Smooth muscle cell (in vitro differentiated cells): ENCODE measurements at regions not wholly inside any gene's neighbourhood (a gene's known extent, or its start where the extent isn't known, plus 50 kb on each side); places are given as distances from the start of the nearest gene placed in this dataset.

ENCODE experiments used
- DNase-seq: peaks from one replicate; lab custom pipeline; 2025; ENCODE audit not compliant: unreplicated experiment; lab: John Stamatoyannopoulos, UW
- H2AFZ ChIP-seq: fragments of 200-600 bp; sonication (generic); 2 replicates; pipeline ENCODE4 v1.6.0; 2016; ENCODE audit warnings: antibody characterized with exemption, low read depth, mild to moderate bottlenecking
- H3F3A ChIP-seq: fragments of 200-600 bp; sonication (generic); 2 replicates; pipeline ENCODE4 v1.6.0; 2017; ENCODE audit warnings: antibody characterized with exemption, low read depth
- H3K27ac ChIP-seq: fragments of 200-600 bp; sonication (generic); 2 replicates; pipeline ENCODE4 v1.5.1; 2016; ENCODE audit warnings: low read depth, mild to moderate bottlenecking
- H3K27me3 ChIP-seq: fragments of 200-600 bp; sonication (generic); 2 replicates; pipeline ENCODE4 v1.6.1; 2016; ENCODE audit warnings: low read depth, mild to moderate bottlenecking
- H3K36me3 ChIP-seq: fragments of 200-600 bp; sonication (generic); 2 replicates; pipeline ENCODE4 v1.5.1; 2016; ENCODE audit warnings: low read depth
- H3K4me1 ChIP-seq: fragments of 200-600 bp; sonication (generic); 2 replicates; pipeline ENCODE4 v1.5.1; 2016; ENCODE audit warnings: low read depth
- H3K4me2 ChIP-seq: fragments of 200-600 bp; sonication (generic); 2 replicates; pipeline ENCODE4 v1.6.0; 2016; ENCODE audit warnings: mild to moderate bottlenecking
- H3K4me3 ChIP-seq: fragments of 200-600 bp; sonication (generic); 2 replicates; pipeline ENCODE4 v1.5.1; 2016; ENCODE audit warnings: mild to moderate bottlenecking
- H3K79me2 ChIP-seq: fragments of 200-600 bp; sonication (generic); 2 replicates; pipeline ENCODE4 v1.6.0; 2016; ENCODE audit warnings: low read depth, mild to moderate bottlenecking
- H3K9ac ChIP-seq: fragments of 200-600 bp; sonication (generic); 2 replicates; pipeline ENCODE4 v1.6.0; 2016; ENCODE audit warnings: low read depth
- H3K9me3 ChIP-seq: fragments of 200-600 bp; sonication (generic); replicated peaks from 2 replicates; pipeline ENCODE4 v1.5.1; 2016; ENCODE audit warnings: low read depth
- H4K20me1 ChIP-seq: fragments of 200-600 bp; sonication (generic); 2 replicates; pipeline ENCODE4 v1.6.0; 2016; ENCODE audit warnings: low read depth
- CTCF ChIP-seq: fragments of 200-600 bp; sonication (generic); IDR thresholded peaks from 2 replicates; pipeline ENCODE4 v1.5.1; 2017; ENCODE audit warnings: borderline replicate concordance, mild to moderate bottlenecking, antibody characterized with exemption; ENCODE audit not compliant: insufficient read depth, poor library complexity, severe bottlenecking
- WGBS: methylation state at CpG from one replicate; pipeline ENCODE4 v1.1.7; 2016; ENCODE audit warnings: low lambda C conversion rate; 5-methylcytosine and 5-hydroxymethylcytosine counted together

- Histone ChIP-seq H4K20me1 (no peaks in the 10 kb centered on the region), H3K79me2 (no peaks in the 10 kb centered on the region), H3K4me1 (no peaks in the 10 kb centered on the region), H3K9me3 (no peaks in the 10 kb centered on the region), H3K9ac (no peak overlapping the region), H3F3A (no peaks in the 10 kb centered on the region), H3K27ac (no peak overlapping the region), H3K4me2 (no peak overlapping the region), H2AFZ (no peak overlapping the region), H3K4me3 (no peak overlapping the region), H3K27me3 (no peaks in the 10 kb centered on the region), H3K36me3 (no peaks in the 10 kb centered on the region)
- TF ChIP-seq CTCF: no peak
- DNase-seq: no peak
- WGBS: 90% methylated on average over 3 of the region's 3 CpGs
These were observed 1412.1 kb downstream of the PLA2G4A start for GRCh38 chr1:188240772-188241406.

- H3K27me3 ChIP-seq: no peaks in the 10 kb centered on the region
- no peaks in the 10 kb centered on the region for H4K20me1 ChIP-seq
- no peak overlapping the region for H3K27ac ChIP-seq
- no peaks in the 10 kb centered on the region for H3K79me2 ChIP-seq
- TF ChIP-seq CTCF: no peak
- no peak overlapping the region for H3K4me3 ChIP-seq
- 90% methylated on average over 4 of the region's 4 CpGs for whole genome bisulfite sequencing
- no peaks in the 10 kb centered on the region for H3K4me1 ChIP-seq
- no peak overlapping the region for H3K9ac ChIP-seq
- no peaks in the 10 kb centered on the region for H3F3A ChIP-seq
- no peak overlapping the region for H2AFZ ChIP-seq
- H3K36me3 ChIP-seq: no peaks in the 10 kb centered on the region
- no peaks in the 10 kb centered on the region for H3K9me3 ChIP-seq
- no peak for DNase-seq
- no peak overlapping the region for H3K4me2 ChIP-seq
These were observed 1412.9 kb downstream of the PLA2G4A start for GRCh38 chr1:188241629-188242028.

GRCh38 chr1:188243456-188243855, 1414.7 kb downstream of the PLA2G4A start:
- Histone ChIP-seq H3K9ac (no peak overlapping the region), H2AFZ (no peak overlapping the region), H3F3A (no peaks in the 10 kb centered on the region), H3K4me3 (no peak overlapping the region), H3K36me3 (no peaks in the 10 kb centered on the region), H3K9me3 (no peaks in the 10 kb centered on the region), H3K27me3 (no peaks in the 10 kb centered on the region), H3K27ac (no peak overlapping the region), H3K79me2 (no peaks in the 10 kb centered on the region), H4K20me1 (no peaks in the 10 kb centered on the region), H3K4me2 (no peak overlapping the region), H3K4me1 (no peaks in the 10 kb centered on the region)
- TF ChIP-seq CTCF: no peak
- 73% methylated on average over 3 of the region's 3 CpGs for WGBS
- no peak for DNase-seq

- no peak for TF ChIP-seq CTCF
- H3K4me3 ChIP-seq: no peak overlapping the region
These were observed 1415.9 kb downstream of the PLA2G4A start for GRCh38 chr1:188244681-188245080.

More at GRCh38 chr1:188244681-188245080, 1415.9 kb downstream of the PLA2G4A start:
- H2AFZ ChIP-seq: no peak overlapping the region
- H3K79me2 ChIP-seq: no peaks in the 10 kb centered on the region
- 85% methylated on average over 1 of the region's 1 CpG for WGBS
- H3K27me3 ChIP-seq: no peaks in the 10 kb centered on the region
- no peaks in the 10 kb centered on the region for H3F3A ChIP-seq
- H3K4me1 ChIP-seq: no peaks in the 10 kb centered on the region
- no peak for DNase-seq
- no peak overlapping the region for H3K27ac ChIP-seq
- H3K36me3 ChIP-seq: no peaks in the 10 kb centered on the region
- H3K9ac ChIP-seq: no peak overlapping the region
- H4K20me1 ChIP-seq: no peaks in the 10 kb centered on the region
- no peaks in the 10 kb centered on the region for H3K9me3 ChIP-seq
- H3K4me2 ChIP-seq: no peak overlapping the region
